Astrocyte of the spinal cord (primary cell): ENCODE measurements at regions not wholly inside any gene's neighbourhood (a gene's known extent, or its start where the extent isn't known, plus 50 kb on each side); places are given as distances from the start of the nearest gene placed in this dataset.

Source experiments
- DNase-seq: peaks from one replicate; pipeline ENCODE4 v3.0.0; 2011; ENCODE audit warnings: low read depth, low spot score
- H3K4me3 ChIP-seq: 2 replicates; pipeline ENCODE4 v1.5.1; 2011; ENCODE audit warnings: low read depth, mild to moderate bottlenecking, low read length, moderate library complexity
- in situ Hi-C: cut with HindIII; loops from 2 replicates; pipeline ENCODE4 v1.10.0; 2017; ENCODE audit warnings: low sequenced_read_pairs
- TF ChIP-seq, protein P1 (sequence below): IDR thresholded peaks from 2 replicates; pipeline ENCODE4 v1.5.1; 2012; ENCODE audit warnings: low read depth, mild to moderate bottlenecking, low read length, inconsistent platforms

DNA sequence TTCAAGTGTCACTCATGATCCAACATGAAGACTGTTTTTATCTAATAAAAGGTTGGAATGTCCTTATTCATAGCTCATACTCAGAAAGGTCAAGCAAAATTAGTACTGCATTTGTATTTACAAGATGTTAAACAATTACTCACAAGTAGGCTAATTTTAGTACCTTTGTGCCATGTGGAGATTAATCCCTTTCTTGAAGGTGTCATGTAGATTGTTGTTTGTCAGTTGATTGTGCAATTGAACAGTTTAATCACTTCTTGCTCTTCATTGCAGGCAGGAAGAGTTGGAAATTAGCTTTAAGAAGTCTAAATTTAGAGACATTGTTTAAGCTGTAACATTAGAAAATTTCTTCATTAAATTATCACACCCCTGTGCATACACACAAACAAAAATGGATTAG lies 847.1 kb downstream of the KCNT2 start:
- TF ChIP-seq, protein P1, sequence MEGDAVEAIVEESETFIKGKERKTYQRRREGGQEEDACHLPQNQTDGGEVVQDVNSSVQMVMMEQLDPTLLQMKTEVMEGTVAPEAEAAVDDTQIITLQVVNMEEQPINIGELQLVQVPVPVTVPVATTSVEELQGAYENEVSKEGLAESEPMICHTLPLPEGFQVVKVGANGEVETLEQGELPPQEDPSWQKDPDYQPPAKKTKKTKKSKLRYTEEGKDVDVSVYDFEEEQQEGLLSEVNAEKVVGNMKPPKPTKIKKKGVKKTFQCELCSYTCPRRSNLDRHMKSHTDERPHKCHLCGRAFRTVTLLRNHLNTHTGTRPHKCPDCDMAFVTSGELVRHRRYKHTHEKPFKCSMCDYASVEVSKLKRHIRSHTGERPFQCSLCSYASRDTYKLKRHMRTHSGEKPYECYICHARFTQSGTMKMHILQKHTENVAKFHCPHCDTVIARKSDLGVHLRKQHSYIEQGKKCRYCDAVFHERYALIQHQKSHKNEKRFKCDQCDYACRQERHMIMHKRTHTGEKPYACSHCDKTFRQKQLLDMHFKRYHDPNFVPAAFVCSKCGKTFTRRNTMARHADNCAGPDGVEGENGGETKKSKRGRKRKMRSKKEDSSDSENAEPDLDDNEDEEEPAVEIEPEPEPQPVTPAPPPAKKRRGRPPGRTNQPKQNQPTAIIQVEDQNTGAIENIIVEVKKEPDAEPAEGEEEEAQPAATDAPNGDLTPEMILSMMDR = no peak
- no peak overlapping the region for H3K4me3 ChIP-seq
- in situ Hi-C loops = no loop called here
- no peak for DNase-seq

- DNase-seq = no peak
- no peak overlapping the region for H3K4me3 ChIP-seq
- TF ChIP-seq, protein P1 = no peak
- in situ Hi-C loops = no loop called here
These were observed 852.1 kb downstream of the KCNT2 start for GRCh38 chr1:195756109-195756508.

- DNase-seq = peak; percentile 19
- TF ChIP-seq, protein P1 = no peak
- no peak overlapping the region for H3K4me3 ChIP-seq
- in situ Hi-C loops = no loop called here
These were observed 853.4 kb downstream of the KCNT2 start for GRCh38 chr1:195754874-195755273.

GRCh38 chr1:195754303-195754702 lies 853.9 kb downstream of the KCNT2 start:
- TF ChIP-seq, protein P1 = no peak
- in situ Hi-C loops = no loop called here
- no peak overlapping the region for H3K4me3 ChIP-seq

DNA sequence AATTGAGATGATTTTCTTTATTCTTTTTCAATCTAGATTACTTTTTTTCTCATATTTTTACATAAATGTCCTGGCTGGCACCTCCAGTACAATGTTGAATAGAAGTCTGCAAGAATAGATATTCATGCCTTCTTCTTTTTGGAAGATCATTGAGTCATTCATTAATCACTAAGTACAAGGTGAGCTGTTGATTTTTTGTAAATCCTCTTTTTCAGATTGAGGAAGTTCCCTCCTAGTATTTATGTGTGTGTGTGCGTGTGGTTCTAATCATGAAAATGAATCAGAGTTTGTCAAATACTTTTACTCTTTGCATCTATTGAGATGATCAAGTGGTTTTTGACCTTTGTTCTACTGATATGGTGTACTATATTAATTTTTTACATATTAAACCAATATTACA lies 859.3 kb downstream of the KCNT2 start:
- in situ Hi-C loops = no loop called here
- TF ChIP-seq, protein P1 = no peak
- no peak overlapping the region for H3K4me3 ChIP-seq
- no peak for DNase-seq

More at GRCh38 chr1:195754303-195754702, 853.9 kb downstream of the KCNT2 start:
- DNase-seq = no peak

- TF ChIP-seq, protein P1 = no peak
- in situ Hi-C loops = no loop called here
- no peak overlapping the region for H3K4me3 ChIP-seq
- no peak for DNase-seq
These were observed 862.8 kb downstream of the KCNT2 start for GRCh38 chr1:195745189-195746010.
